ENCODE measurements at regions not wholly inside any gene's neighbourhood (a gene's known extent, or its start where the extent isn't known, plus 50 kb on each side); places are given as distances from the start of the nearest gene placed in this dataset.

- Histone ChIP-seq H3K27me3 (ENCODE audit: control insufficient read depth, insufficient read depth, low read length) (no peaks in the 10 kb centered on the region), H3K9ac (ENCODE audit: insufficient read depth, low read length) (no peak overlapping the region), H2AFZ (ENCODE audit: low read length) (no peak overlapping the region), H4K20me1 (ENCODE audit: control insufficient read depth, extremely low read depth, insufficient read depth, low read length) (no peaks in the 10 kb centered on the region), H3K4me3 (replicated peaks in 1 of 4; ENCODE audit: control extremely low read depth in 1 of 4, insufficient read depth in 1 of 4, low read depth in 3 of 4, low read length in 4 of 4) (no peak overlapping the region), H3K4me1 (ENCODE audit: control insufficient read depth, extremely low read depth, insufficient read depth, low read length) (peaks cover 22% of the 10 kb centered on the region), H3K79me2 (ENCODE audit: control insufficient read depth, insufficient read depth, low read length) (no peaks in the 10 kb centered on the region), H3K4me2 (ENCODE audit: extremely low read depth, insufficient read depth, low read length) (no peak overlapping the region), H3K27ac (ENCODE audit: insufficient read depth, low read length) (no peak overlapping the region), H3K9me3 (ENCODE audit: control insufficient read depth, insufficient read depth, low read depth, low read length) (no peaks in the 10 kb centered on the region), H3K36me3 (ENCODE audit: control insufficient read depth, insufficient read depth, low read length) (no peaks in the 10 kb centered on the region)
- DNase-seq (ENCODE audit: low read depth in 2 of 2): no peak
- TF ChIP-seq CTCF (conservative IDR thresholded peaks at IDR 0.05 in 1 of 2, IDR thresholded peaks at IDR 0.05 in 1 of 2; ENCODE audit: low read depth in 1 of 2, low read length in 2 of 2) (no peak), EZH2 (IDR thresholded peaks at IDR 0.05; ENCODE audit: low read length, missing control alignments) (no peak)
Measured at GRCh38 chr2:149737896-149738295, 150.3 kb upstream of the MMADHC start.

GRCh38 chr2:149735237-149735958 lies 147.8 kb upstream of the MMADHC start:
- Histone ChIP-seq H3K4me3 (replicated peaks in 1 of 4; ENCODE audit: control extremely low read depth in 1 of 4, insufficient read depth in 1 of 4, low read depth in 3 of 4, low read length in 4 of 4) (no peak overlapping the region), H3K79me2 (ENCODE audit: control insufficient read depth, insufficient read depth, low read length) (no peaks in the 10 kb centered on the region), H4K20me1 (ENCODE audit: control insufficient read depth, extremely low read depth, insufficient read depth, low read length) (no peaks in the 10 kb centered on the region), H3K4me1 (ENCODE audit: control insufficient read depth, extremely low read depth, insufficient read depth, low read length) (peaks cover 16% of the 10 kb centered on the region), H3K9ac (ENCODE audit: insufficient read depth, low read length) (no peak overlapping the region), H3K4me2 (ENCODE audit: extremely low read depth, insufficient read depth, low read length) (no peak overlapping the region), H3K27me3 (ENCODE audit: control insufficient read depth, insufficient read depth, low read length) (no peaks in the 10 kb centered on the region), H3K36me3 (ENCODE audit: control insufficient read depth, insufficient read depth, low read length) (no peaks in the 10 kb centered on the region), H3K9me3 (ENCODE audit: control insufficient read depth, insufficient read depth, low read depth, low read length) (no peaks in the 10 kb centered on the region), H2AFZ (ENCODE audit: low read length) (no peak overlapping the region), H3K27ac (ENCODE audit: insufficient read depth, low read length) (no peak overlapping the region)
- TF ChIP-seq CTCF (conservative IDR thresholded peaks at IDR 0.05 in 1 of 2, IDR thresholded peaks at IDR 0.05 in 1 of 2; ENCODE audit: low read depth in 1 of 2, low read length in 2 of 2): no peak
- TF ChIP-seq EZH2 (IDR thresholded peaks at IDR 0.05; ENCODE audit: low read length, missing control alignments): no peak
- DNase-seq (ENCODE audit: low read depth in 2 of 2): peak in 1 of 2 donors; percentile 52

GRCh38 chr2:149733936-149734685 lies 146.5 kb upstream of the MMADHC start:
- Histone ChIP-seq H3K36me3 (ENCODE audit: control insufficient read depth, insufficient read depth, low read length) (no peaks in the 10 kb centered on the region), H3K9me3 (ENCODE audit: control insufficient read depth, insufficient read depth, low read depth, low read length) (no peaks in the 10 kb centered on the region), H4K20me1 (ENCODE audit: control insufficient read depth, extremely low read depth, insufficient read depth, low read length) (no peaks in the 10 kb centered on the region), H3K27me3 (ENCODE audit: control insufficient read depth, insufficient read depth, low read length) (no peaks in the 10 kb centered on the region), H3K79me2 (ENCODE audit: control insufficient read depth, insufficient read depth, low read length) (no peaks in the 10 kb centered on the region), H3K4me1 (ENCODE audit: control insufficient read depth, extremely low read depth, insufficient read depth, low read length) (peaks cover 11% of the 10 kb centered on the region), H3K9ac (ENCODE audit: insufficient read depth, low read length) (no peak overlapping the region), H2AFZ (ENCODE audit: low read length) (no peak overlapping the region), H3K4me3 (replicated peaks in 1 of 4; ENCODE audit: control extremely low read depth in 1 of 4, insufficient read depth in 1 of 4, low read depth in 3 of 4, low read length in 4 of 4) (no peak overlapping the region), H3K27ac (ENCODE audit: insufficient read depth, low read length) (no peak overlapping the region), H3K4me2 (ENCODE audit: extremely low read depth, insufficient read depth, low read length) (no peak overlapping the region)
- TF ChIP-seq CTCF (conservative IDR thresholded peaks at IDR 0.05 in 1 of 2, IDR thresholded peaks at IDR 0.05 in 1 of 2; ENCODE audit: low read depth in 1 of 2, low read length in 2 of 2): no peak
- DNase-seq (ENCODE audit: low read depth in 2 of 2): peak in 1 of 2 donors; percentile 87

Data from fibroblast of lung (primary cell).